GM18520 (cell line): ENCODE measurements at regions not wholly inside any gene's neighbourhood (a gene's known extent, or its start where the extent isn't known, plus 50 kb on each side); places are given as distances from the start of the nearest gene placed in this dataset.
"Not testable (repeated sequence)": the region's sequence is repeated elsewhere in the genome, so short reads cannot be mapped to it uniquely, and the experiment has no call there.

Source experiments
- ATAC-seq: cut with Tn5 transposase; IDR thresholded peaks from one replicate; pipeline ENCODE4 v1.9.1; 2021; ENCODE audit not compliant: unreplicated experiment

- no peak for ATAC-seq
Measured at GRCh38 chr4:71204056-71204455, 134.8 kb upstream of the SLC4A4 start.

- ATAC-seq = no peak
Measured at GRCh38 chr4:71206763-71207162, 132.1 kb upstream of the SLC4A4 start.

DNA sequence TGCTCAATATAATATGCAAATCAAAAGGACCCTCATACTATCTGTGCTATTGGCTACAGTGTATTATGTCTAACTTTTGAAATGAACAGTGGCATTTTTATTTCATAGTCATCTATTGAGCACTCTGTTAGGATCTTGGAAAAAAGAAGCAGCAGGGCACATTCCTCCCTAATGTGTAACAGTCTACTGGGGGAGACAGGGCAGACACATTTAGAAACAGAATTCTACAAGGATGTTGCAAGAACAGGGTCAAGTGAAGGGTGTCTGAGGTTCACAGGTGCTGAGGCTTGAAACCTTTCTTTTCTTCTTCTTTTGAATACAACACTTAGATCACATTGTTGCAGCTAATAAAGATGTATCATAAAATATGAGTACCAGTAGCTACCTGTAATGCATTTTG is 129.7 kb upstream of the SLC4A4 start:
- ATAC-seq = no peak

DNA sequence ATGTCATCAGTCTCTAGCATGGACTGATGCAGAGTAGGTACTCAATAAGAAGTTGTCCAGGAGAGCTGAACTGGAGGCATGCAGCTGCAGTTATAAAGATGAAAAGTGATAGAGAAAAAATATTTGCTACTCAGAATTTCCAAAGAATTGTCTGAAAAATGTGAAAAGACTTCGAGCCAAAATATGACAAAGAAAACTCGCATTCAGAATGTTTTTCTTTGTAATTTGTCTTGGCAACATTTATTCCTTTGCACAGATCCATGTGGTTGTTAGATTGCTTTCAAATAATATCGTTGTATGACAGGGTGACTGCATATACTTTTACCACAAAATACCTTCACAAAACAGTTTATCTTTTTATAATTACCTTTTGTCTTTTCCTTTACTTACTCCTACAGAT is 128.0 kb upstream of the SLC4A4 start:
- ATAC-seq = no peak

DNA sequence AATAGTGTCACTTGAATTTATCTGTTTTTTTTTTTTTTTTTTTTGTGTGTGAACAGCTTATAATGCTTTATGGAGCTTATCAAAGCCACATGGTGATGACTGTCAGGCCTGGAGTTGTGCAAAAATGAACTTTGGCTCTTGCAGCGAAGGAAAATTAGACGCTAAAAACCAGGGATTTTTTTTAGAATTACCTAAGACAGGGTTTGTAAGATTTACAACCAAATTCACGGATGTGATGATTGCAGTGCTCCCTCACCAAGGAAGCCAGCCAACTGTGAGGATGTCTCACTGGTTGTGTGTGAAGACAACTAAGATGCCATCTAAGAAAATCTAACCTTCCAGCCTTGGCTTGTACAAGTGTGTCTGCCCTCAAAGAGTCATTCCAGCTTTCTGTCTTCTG is 127.1 kb upstream of the SLC4A4 start:
- ATAC-seq = no peak

DNA sequence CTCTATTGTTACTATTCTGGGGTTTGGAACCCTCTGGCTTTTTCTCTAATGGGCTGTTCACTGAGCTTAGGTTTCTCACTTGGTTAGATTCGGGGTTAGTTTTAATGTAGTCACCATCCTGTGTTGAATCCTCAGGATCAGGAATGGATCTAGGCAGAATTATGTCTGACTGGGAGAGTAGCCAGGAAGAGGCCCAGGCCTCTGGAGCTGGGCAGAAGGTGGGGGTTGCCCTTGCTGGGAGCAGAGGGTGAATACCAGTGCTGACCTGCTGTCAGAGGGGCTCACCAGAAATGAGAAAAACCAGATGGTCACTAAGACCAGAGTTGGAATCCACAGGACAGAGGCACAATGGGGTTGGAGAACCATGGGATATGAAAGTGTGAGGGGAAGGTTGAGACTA is 126.6 kb upstream of the SLC4A4 start:
- no peak for ATAC-seq

- no peak for ATAC-seq
Measured at GRCh38 chr4:71214578-71214977, 124.2 kb upstream of the SLC4A4 start.

DNA sequence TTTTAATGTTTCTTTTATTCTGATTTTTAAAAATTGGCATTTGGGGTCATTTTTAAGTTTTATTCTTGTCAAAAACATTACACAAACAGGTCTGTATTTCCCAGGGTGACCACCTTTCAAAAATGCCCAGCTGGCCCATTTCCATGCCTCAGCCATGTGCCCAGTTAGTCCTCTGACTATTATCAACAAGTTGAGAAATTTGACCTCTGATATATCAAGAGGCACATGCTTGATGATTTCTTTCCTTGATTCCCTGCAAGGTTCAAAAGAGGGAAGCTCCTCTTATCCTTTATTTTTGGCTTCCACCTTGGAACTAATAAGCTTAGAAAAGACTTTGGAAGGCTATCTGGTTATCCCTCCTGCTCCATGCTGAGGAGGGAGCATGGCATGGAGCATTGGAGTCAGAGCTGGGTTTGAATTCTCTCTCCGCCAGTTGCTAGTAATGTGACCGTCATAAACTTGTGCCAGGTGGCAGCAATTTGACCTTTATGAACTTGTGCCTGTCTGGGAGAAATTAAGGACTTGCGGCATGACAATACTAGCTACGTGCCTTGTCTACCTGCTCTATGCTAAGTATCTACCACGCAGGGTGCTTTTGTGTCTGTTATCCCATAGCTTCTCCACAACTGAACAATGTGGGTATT is 122.4 kb upstream of the SLC4A4 start:
- no peak for ATAC-seq

DNA sequence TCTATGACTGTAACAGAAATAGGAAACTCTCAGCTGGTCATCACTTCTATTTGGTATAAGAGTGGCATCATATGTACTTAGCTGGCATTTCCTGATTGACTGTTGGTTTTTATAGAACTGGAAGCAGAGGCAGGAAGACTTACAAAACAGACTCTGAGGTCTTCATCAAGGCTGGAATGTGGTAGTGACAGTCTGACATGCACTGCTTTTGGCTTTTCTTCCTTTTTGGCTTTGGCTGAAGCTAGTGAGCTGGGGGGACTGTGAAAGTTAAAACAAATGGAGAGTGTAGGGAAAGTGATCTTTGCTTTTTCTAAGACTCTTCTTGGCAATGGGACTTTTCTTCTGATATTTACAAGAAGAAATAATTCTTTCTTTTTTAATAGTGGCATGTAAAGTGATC is 121.1 kb upstream of the SLC4A4 start:
- ATAC-seq = no peak

GRCh38 chr4:71220848-71221247 is 118.0 kb upstream of the SLC4A4 start:
- ATAC-seq = not testable (repeated sequence)

GRCh38 chr4:71221510-71222466 is 117.0 kb upstream of the SLC4A4 start:
- ATAC-seq = no peak

DNA sequence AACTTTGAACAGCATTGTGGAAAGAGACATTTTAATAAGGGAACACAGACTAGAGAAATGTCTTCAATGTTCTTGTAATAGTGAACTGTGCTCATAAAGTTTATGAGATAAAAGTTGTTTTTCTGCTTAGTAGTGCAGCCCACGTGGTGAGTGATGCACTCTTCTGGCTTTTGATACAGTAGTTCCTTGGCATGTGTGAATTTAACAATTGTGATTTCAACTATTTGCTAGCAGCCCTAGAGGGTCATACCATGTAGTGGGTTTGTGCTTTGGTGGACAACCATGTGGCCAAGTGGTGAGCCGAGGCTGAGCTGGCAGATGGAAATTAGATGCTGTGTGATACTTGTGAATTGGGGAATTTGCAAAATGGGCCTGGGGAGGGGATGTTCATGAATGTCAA is 116.2 kb upstream of the SLC4A4 start:
- ATAC-seq = no peak

GRCh38 chr4:71229477-71230270 is 109.1 kb upstream of the SLC4A4 start:
- ATAC-seq = no peak

- no peak for ATAC-seq
Measured at GRCh38 chr4:71230271-71231128, 108.3 kb upstream of the SLC4A4 start.

DNA sequence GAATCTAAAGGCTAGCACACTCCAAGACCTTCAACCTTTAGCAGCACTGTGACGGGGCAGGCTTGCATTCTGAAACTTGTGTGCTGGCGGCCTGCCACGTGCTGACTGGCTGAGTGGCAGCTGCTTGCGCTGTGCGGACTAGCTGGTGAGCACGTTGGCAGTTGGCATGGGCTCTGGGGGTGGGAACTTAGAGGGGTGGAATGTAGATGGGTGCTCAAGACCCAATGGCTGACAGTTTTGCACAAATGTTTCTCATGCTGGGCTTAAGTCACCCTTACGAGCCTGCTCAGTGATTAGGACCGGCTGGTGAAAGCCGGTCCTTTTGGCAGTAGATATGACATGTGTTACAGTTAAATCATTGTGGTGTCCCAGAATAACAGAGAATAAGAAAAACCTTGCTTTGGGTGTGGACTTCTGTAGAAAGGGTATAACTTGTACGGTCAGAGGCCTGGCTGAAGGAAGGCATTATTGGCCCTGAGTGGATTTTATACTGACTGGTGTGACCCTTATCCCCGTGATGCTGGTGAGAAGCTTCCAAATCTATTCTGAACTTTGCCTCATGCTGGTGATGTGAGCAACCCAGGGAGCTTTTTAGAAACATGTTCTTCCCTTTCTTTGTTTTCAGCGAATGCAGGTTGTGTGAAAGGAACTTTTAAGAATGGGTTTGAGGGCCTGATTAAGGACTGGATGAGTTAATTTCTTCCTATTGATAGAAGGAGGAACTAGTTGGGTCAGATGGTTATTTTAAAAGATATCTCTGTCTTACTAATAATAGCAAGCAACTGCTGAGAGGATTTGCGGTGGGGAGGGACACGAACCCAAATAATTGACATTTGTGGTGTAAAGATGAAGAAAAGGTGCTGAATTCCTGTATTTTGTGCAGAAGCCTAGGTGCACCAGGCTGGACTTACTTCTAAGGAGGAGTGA is 107.4 kb upstream of the SLC4A4 start:
- no peak for ATAC-seq

GRCh38 chr4:71232056-71232430 is 106.8 kb upstream of the SLC4A4 start:
- no peak for ATAC-seq

GRCh38 chr4:71232846-71233245 is 106.0 kb upstream of the SLC4A4 start:
- ATAC-seq = no peak

DNA sequence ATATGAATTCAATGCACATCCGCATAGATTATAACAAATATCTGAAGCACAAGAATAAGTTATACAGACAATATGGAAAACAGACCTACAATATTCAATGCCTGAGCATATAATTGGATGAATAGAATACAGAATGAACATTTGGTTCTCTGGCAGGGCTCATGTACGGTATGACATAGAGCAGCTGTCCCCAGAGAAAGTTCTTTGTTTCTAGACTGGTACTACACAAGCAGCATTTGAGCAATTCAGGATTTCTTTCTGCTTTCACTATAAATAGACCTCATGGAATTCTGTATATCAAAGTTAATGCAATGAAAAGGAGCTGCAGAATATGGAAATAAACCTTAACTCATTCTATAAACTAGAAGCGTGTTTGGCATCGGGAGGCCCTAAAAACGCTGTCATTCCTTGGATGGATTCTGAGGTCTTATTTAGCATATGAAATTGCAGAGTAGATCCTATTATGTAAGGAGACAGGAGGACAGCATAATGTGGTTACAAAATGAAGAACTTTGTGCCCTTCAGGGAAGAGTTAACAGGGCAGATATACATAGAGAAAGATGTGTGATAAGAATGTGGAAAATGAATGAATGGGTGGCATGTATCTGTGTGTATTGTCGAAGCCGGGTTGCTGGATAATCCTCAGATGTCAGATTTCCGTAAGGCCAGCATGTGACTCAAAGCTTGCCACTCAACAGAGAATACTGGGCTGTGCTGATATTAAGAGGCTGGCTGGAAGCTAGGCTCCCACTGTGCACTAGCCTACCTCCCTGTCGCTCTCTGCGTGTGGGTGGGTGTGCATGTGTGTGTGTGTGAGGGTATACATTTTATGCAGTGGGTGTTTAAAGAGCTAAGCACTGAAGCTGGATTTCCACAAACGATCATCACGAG is 103.3 kb upstream of the SLC4A4 start:
- ATAC-seq = no peak

DNA sequence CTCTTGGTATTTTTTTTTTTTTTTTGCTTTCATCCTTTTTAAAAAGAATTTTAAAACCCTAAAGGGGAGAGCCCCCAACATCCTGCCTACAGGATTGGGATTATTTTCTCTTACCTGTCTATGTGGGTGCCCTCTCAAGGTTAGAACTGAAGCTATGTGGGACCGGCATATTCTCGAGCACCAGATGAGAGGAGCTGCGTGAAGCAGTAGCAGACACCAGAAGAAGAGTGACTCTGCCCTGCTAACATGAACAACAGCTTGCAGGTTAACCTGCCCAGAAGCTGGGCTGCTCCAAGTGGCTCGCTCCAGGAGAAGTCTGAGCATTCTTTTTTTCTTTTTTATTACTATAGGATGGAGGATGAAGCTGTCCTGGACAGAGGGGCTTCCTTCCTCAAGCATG is 102.6 kb upstream of the SLC4A4 start:
- no peak for ATAC-seq
